Transverse colon (tissue), 4 donors: ENCODE measurements at regions not wholly inside any gene's neighbourhood (a gene's known extent, or its start where the extent isn't known, plus 50 kb on each side); places are given as distances from the start of the nearest gene placed in this dataset.

ENCODE experiments used
- EP300 ChIP-seq: sonication (generic); formaldehyde crosslinking; IDR thresholded peaks from one replicate; pipeline ENCODE4 v1.6.1; 2017; ENCODE audit warnings: antibody characterized with exemption, low read depth
- POLR2A ChIP-seq: fragments of 450-650 bp; IDR thresholded peaks from one replicate; pipeline ENCODE4 v1.6.1; 2016; ENCODE audit warnings: antibody characterized with exemption, mild to moderate bottlenecking, moderate library complexity
- POLR2AphosphoS5 ChIP-seq, 3 donors: sonication (generic); formaldehyde crosslinking; IDR thresholded peaks; one replicate each; pipeline ENCODE4 v1.6.1; 2016; ENCODE audit warnings: antibody characterized with exemption in 3 of 3
- TF ChIP-seq, protein P1 (sequence below), 5 experiments: fragments of 200-600 bp in 3 of 5; fragments of 450-650 bp in 2 of 5; sonication (generic) in 3 of 5; IDR thresholded peaks; 1 replicate in 2 of 5; 2 replicates in 3 of 5; pipeline ENCODE4 v1.5.1; 2016 to 2017; ENCODE audit warnings: antibody characterized with exemption in 5 of 5, inconsistent platforms in 3 of 5, mild to moderate bottlenecking in 2 of 5, moderate library complexity in 1 of 5

DNA sequence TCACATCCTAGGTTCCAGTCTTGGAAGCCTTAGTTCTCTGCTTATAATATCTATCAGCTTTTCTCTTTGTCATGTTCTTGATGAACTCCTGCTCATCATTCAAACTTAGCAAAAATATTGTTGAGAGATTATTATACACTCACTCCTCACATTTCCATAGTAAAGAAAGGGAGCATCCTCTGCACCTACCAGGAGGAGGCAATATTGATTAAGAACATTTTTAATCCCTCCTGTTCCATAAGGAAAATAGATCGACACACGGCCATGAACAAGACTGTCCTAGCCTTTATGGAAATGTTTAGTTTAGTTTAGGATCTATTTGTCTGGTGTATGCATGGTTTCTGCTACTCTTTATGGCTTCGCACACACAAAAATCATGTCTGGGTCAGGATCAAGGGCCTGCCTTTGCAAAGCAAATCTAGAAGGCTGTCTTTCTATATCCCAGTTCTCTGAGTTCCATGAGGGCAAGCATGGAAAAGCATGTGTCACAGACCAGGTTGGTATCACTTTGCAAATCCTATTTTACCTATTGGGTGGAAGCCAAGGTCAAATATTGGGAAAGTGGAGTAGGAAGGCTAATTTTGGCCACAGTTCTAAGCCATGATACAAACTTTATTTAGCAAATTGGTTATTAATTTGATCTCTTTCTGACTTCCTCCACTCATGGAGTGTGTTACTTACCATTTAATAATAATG is 164.4 kb downstream of the MDFIC start:
- TF ChIP-seq, protein P1, sequence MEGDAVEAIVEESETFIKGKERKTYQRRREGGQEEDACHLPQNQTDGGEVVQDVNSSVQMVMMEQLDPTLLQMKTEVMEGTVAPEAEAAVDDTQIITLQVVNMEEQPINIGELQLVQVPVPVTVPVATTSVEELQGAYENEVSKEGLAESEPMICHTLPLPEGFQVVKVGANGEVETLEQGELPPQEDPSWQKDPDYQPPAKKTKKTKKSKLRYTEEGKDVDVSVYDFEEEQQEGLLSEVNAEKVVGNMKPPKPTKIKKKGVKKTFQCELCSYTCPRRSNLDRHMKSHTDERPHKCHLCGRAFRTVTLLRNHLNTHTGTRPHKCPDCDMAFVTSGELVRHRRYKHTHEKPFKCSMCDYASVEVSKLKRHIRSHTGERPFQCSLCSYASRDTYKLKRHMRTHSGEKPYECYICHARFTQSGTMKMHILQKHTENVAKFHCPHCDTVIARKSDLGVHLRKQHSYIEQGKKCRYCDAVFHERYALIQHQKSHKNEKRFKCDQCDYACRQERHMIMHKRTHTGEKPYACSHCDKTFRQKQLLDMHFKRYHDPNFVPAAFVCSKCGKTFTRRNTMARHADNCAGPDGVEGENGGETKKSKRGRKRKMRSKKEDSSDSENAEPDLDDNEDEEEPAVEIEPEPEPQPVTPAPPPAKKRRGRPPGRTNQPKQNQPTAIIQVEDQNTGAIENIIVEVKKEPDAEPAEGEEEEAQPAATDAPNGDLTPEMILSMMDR (IDR thresholded peaks at IDR 0.05), result no peak
- TF ChIP-seq POLR2AphosphoS5 (IDR thresholded peaks at IDR 0.05) (no peak), POLR2A (no peak), EP300 (no peak)
